HepG2 (cell line): ENCODE measurements at regions not wholly inside any gene's neighbourhood (a gene's known extent, or its start where the extent isn't known, plus 50 kb on each side); places are given as distances from the start of the nearest gene placed in this dataset.
A peak's percentile ranks its signal among the peaks of the same experiment; 100 is the strongest.

Experiments
- ARNT2 ChIP-seq: sonication (generic); formaldehyde crosslinking; IDR thresholded peaks from 2 replicates; pipeline ENCODE4 v1.8.0; 2022; ENCODE audit warnings: mild to moderate bottlenecking, low read depth, missing genetic modification reagents, moderate library complexity
- CBX5 ChIP-seq: sonication (generic); formaldehyde crosslinking; IDR thresholded peaks from 2 replicates; pipeline ENCODE4 v1.4.0; 2020; ENCODE audit warnings: missing genetic modification reagents, borderline replicate concordance
- HOXA7 ChIP-seq: sonication (generic); formaldehyde crosslinking; IDR thresholded peaks from 2 replicates; pipeline ENCODE4 v1.8.1; 2022; ENCODE audit warnings: mild to moderate bottlenecking, missing genetic modification reagents, moderate library complexity
- KAT8 ChIP-seq: IDR thresholded peaks from 2 replicates; pipeline ENCODE4 v1.6.1; 2016; ENCODE audit warnings: missing genetic modification reagents, missing compliant biosample characterization
- KMT2A ChIP-seq: sonication (generic); formaldehyde crosslinking; IDR thresholded peaks from 2 replicates; pipeline ENCODE4 v1.4.0; 2020; ENCODE audit warnings: missing genetic modification reagents
- MED1 ChIP-seq: sonication (generic); formaldehyde crosslinking; IDR thresholded peaks from 2 replicates; pipeline ENCODE4 v1.4.0; 2020; ENCODE audit warnings: missing genetic modification reagents
- MTF1 ChIP-seq: sonication (generic); formaldehyde crosslinking; IDR thresholded peaks from 2 replicates; pipeline ENCODE4 v1.5.0; 2020; ENCODE audit warnings: missing genetic modification reagents
- PAF1 ChIP-seq: IDR thresholded peaks from 2 replicates; pipeline ENCODE4 v1.6.1; 2016; ENCODE audit warnings: missing genetic modification reagents, missing compliant biosample characterization
- SAP130 ChIP-seq: IDR thresholded peaks from 2 replicates; pipeline ENCODE4 v1.6.1; 2016; ENCODE audit warnings: low read depth
- SNRNP70 ChIP-seq: fragments of 200-400 bp; formaldehyde crosslinking; IDR thresholded peaks from 2 replicates; pipeline ENCODE4 v1.6.1; 2017; ENCODE audit warnings: mild to moderate bottlenecking, low read depth, low read length, moderate library complexity
- SOX5 ChIP-seq: IDR thresholded peaks from 2 replicates; pipeline ENCODE4 v1.6.1; 2016; ENCODE audit warnings: borderline replicate concordance
- TAF1 ChIP-seq: sonication (generic); formaldehyde crosslinking; IDR thresholded peaks from 2 replicates; pipeline ENCODE4 v1.4.0; 2020; ENCODE audit warnings: missing genetic modification reagents
- ZBTB7B ChIP-seq: sonication (generic); formaldehyde crosslinking; IDR thresholded peaks from 2 replicates; pipeline ENCODE4 v1.4.0; 2020; ENCODE audit warnings: missing genetic modification reagents
- ZNF101 ChIP-seq: sonication (generic); formaldehyde crosslinking; IDR thresholded peaks from 2 replicates; pipeline ENCODE4 v1.4.0; 2020; ENCODE audit warnings: mild to moderate bottlenecking, low read depth, missing genetic modification reagents, borderline replicate concordance
- ZNF451 ChIP-seq: sonication (generic); formaldehyde crosslinking; IDR thresholded peaks from 2 replicates; pipeline ENCODE4 v1.5.0; 2020; ENCODE audit warnings: mild to moderate bottlenecking, missing genetic modification reagents
- ZNF547 ChIP-seq: sonication (generic); formaldehyde crosslinking; IDR thresholded peaks from 2 replicates; pipeline ENCODE4 v1.5.1; 2020; ENCODE audit warnings: mild to moderate bottlenecking, missing genetic modification reagents
- ZNF660 ChIP-seq: sonication (generic); formaldehyde crosslinking; IDR thresholded peaks from 2 replicates; pipeline ENCODE4 v1.5.1; 2020; ENCODE audit warnings: mild to moderate bottlenecking, low read depth, missing genetic modification reagents, borderline replicate concordance
- ZNF678 ChIP-seq: sonication (generic); formaldehyde crosslinking; IDR thresholded peaks from 2 replicates; pipeline ENCODE4 v1.4.0; 2020; ENCODE audit warnings: mild to moderate bottlenecking, missing genetic modification reagents
- ZNF775 ChIP-seq: sonication (generic); formaldehyde crosslinking; IDR thresholded peaks from 2 replicates; pipeline ENCODE4 v1.4.0; 2020; ENCODE audit warnings: missing genetic modification reagents, mild to moderate bottlenecking, moderate library complexity, borderline replicate concordance
- TF ChIP-seq, protein P1 (sequence below): sonication (generic); formaldehyde crosslinking; IDR thresholded peaks from 2 replicates; pipeline ENCODE4 v1.5.1; 2020; ENCODE audit warnings: missing genetic modification reagents, mild to moderate bottlenecking, borderline replicate concordance
- TF ChIP-seq, protein P2 (sequence below): IDR thresholded peaks from 2 replicates; pipeline ENCODE4 v1.6.1; 2016; ENCODE audit warnings: missing compliant biosample characterization, missing genetic modification reagents, borderline replicate concordance
- TF ChIP-seq, protein P3 (sequence below): sonication (generic); formaldehyde crosslinking; IDR thresholded peaks from 2 replicates; pipeline ENCODE4 v1.5.0; 2020; ENCODE audit warnings: mild to moderate bottlenecking, missing genetic modification reagents, moderate library complexity
- TF ChIP-seq, protein P4 (sequence below): sonication (generic); formaldehyde crosslinking; IDR thresholded peaks from 2 replicates; pipeline ENCODE4 v1.4.0; 2020; ENCODE audit warnings: missing genetic modification reagents
- TF ChIP-seq, protein P5 (sequence below): IDR thresholded peaks from 2 replicates; pipeline ENCODE4 v1.6.1; 2016
- TF ChIP-seq, protein P6 (sequence below): sonication (generic); formaldehyde crosslinking; IDR thresholded peaks from 2 replicates; pipeline ENCODE4 v1.4.0; 2020; ENCODE audit warnings: mild to moderate bottlenecking, missing genetic modification reagents

DNA sequence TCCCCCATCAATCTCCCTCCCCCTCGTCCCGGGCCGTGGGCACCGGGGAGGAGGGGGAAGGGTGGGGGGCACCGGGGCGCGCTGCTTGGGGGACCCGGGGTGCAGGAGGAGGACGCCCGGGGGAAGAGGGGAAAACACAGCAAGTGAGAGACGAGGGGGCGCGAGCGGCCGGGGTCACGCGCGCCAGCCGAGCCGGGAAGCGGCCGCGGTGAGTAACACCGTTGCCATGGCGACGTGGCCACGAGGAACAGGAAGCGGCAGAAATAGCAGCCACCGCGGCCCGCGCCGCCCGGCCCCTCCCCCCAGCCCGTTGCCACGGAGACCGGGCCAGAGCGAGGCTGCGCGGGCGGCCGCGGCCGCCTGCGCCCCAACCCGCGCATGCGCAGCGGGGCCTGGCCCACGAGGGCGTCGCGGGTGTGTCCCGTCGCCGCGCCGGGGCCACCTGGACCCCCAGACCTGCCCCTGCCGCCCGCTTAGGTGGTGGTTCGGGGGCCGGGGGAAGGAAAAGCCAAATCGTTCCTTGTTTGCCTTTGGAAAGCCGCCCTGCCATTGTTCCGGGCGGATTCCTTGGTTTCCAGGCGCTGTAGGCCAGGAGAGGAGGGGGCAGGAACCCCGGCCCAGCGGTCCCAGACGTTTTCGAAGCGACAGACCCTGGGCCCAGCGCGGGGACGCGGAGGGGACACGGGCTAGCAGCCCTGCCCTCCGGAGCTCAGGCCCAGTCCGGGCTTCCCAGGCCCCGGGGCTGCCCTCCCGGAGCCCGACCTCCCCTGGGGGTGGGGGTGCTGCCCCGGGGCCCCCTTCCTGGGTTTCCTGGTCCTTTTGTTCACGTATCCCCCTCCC is 207.1 kb downstream of the C9orf50 start (continued):
- TF ChIP-seq ZNF101 (CRISPR knock-in tag) (no peak), CBX5 (CRISPR knock-in tag) (no peak), ZNF660 (no peak), ARNT2 (CRISPR knock-in tag) (no peak; the same call in 1 of the 2 replicates), ZBTB7B (CRISPR knock-in tag) (no peak), SNRNP70 (no peak), SOX5 (CRISPR knock-in tag) (no peak), ZNF451 (0 out of 2 replicates have a peak, but pooled peaks have one; percentile 20), HOXA7 (no peak), ZNF775 (CRISPR knock-in tag) (no peak), ZNF547 (CRISPR knock-in tag) (no peak), KAT8 (no peak), TAF1 (CRISPR knock-in tag) (peak; percentile 53; the same call in 1 of the 2 replicates), ZNF678 (no peak), SAP130 (peak; percentile 85), KMT2A (no peak), MED1 (CRISPR knock-in tag) (no peak), PAF1 (no peak), MTF1 (CRISPR knock-in tag) (no peak)
- TF ChIP-seq, protein P1, sequence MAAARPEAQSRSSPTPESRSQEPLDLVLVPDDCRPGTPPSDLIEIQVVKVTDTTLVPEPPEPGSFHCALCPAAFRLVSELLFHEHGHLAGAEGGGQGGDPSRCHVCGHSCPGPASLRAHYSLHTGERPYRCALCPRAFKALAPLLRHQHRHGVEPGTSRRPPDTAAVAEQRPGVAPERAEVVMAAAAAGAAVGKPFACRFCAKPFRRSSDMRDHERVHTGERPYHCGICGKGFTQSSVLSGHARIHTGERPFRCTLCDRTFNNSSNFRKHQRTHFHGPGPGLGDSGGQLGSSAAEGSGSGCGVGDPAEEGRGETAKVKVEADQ (CRISPR knock-in tag), result no peak
- TF ChIP-seq, protein P2, sequence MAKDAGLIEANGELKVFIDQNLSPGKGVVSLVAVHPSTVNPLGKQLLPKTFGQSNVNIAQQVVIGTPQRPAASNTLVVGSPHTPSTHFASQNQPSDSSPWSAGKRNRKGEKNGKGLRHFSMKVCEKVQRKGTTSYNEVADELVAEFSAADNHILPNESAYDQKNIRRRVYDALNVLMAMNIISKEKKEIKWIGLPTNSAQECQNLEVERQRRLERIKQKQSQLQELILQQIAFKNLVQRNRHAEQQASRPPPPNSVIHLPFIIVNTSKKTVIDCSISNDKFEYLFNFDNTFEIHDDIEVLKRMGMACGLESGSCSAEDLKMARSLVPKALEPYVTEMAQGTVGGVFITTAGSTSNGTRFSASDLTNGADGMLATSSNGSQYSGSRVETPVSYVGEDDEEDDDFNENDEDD (CRISPR knock-in tag), result peak; percentile 55; the same call in 1 of the 2 replicates
- TF ChIP-seq, protein P3, sequence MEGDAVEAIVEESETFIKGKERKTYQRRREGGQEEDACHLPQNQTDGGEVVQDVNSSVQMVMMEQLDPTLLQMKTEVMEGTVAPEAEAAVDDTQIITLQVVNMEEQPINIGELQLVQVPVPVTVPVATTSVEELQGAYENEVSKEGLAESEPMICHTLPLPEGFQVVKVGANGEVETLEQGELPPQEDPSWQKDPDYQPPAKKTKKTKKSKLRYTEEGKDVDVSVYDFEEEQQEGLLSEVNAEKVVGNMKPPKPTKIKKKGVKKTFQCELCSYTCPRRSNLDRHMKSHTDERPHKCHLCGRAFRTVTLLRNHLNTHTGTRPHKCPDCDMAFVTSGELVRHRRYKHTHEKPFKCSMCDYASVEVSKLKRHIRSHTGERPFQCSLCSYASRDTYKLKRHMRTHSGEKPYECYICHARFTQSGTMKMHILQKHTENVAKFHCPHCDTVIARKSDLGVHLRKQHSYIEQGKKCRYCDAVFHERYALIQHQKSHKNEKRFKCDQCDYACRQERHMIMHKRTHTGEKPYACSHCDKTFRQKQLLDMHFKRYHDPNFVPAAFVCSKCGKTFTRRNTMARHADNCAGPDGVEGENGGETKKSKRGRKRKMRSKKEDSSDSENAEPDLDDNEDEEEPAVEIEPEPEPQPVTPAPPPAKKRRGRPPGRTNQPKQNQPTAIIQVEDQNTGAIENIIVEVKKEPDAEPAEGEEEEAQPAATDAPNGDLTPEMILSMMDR, result 0 out of 2 replicates have a peak, but pooled peaks have one; percentile 22
- TF ChIP-seq, protein P4, sequence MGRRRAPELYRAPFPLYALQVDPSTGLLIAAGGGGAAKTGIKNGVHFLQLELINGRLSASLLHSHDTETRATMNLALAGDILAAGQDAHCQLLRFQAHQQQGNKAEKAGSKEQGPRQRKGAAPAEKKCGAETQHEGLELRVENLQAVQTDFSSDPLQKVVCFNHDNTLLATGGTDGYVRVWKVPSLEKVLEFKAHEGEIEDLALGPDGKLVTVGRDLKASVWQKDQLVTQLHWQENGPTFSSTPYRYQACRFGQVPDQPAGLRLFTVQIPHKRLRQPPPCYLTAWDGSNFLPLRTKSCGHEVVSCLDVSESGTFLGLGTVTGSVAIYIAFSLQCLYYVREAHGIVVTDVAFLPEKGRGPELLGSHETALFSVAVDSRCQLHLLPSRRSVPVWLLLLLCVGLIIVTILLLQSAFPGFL (CRISPR knock-in tag), result no peak
- TF ChIP-seq, protein P5, sequence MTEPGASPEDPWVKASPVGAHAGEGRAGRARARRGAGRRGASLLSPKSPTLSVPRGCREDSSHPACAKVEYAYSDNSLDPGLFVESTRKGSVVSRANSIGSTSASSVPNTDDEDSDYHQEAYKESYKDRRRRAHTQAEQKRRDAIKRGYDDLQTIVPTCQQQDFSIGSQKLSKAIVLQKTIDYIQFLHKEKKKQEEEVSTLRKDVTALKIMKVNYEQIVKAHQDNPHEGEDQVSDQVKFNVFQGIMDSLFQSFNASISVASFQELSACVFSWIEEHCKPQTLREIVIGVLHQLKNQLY (CRISPR knock-in tag), result no peak
- TF ChIP-seq, protein P6, sequence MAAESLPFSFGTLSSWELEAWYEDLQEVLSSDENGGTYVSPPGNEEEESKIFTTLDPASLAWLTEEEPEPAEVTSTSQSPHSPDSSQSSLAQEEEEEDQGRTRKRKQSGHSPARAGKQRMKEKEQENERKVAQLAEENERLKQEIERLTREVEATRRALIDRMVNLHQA (CRISPR knock-in tag), result no peak
